DND-41 (cell line): ENCODE measurements at regions not wholly inside any gene's neighbourhood (a gene's known extent, or its start where the extent isn't known, plus 50 kb on each side); places are given as distances from the start of the nearest gene placed in this dataset.

Experiments
- EZH2 ChIP-seq: IDR thresholded peaks from 3 replicates; pipeline ENCODE4 v1.6.1; 2012; ENCODE audit warnings: borderline replicate concordance, low read depth, mild to moderate bottlenecking, moderate library complexity, low read length, inconsistent platforms; ENCODE audit not compliant: severe bottlenecking
- TF ChIP-seq, protein P1 (sequence below): IDR thresholded peaks from 2 replicates; pipeline ENCODE4 v1.5.1; 2012; ENCODE audit warnings: borderline replicate concordance, low read length, moderate library complexity, mild to moderate bottlenecking; ENCODE audit not compliant: poor library complexity, severe bottlenecking; ENCODE audit errors: extremely low read depth

DNA sequence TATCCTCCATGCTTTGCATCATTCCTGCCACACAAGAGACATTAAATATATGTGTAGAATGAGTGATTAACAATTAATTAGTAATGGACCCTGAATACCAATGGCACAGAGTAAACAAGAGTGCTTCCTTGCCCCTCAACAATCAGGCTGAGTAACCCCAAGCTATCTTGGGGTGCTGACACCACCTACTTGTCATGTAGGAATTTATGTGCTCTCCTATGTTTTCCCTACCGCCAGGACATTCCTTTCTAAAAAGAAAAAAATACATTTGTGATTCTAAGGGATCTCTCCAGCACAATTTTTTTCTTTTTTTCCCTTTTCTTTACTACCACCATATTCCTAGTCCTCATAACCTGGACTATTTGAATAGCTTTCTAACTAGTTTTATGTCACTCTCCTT, 449.1 kb downstream of the MFSD1 start:
- TF ChIP-seq, protein P1, sequence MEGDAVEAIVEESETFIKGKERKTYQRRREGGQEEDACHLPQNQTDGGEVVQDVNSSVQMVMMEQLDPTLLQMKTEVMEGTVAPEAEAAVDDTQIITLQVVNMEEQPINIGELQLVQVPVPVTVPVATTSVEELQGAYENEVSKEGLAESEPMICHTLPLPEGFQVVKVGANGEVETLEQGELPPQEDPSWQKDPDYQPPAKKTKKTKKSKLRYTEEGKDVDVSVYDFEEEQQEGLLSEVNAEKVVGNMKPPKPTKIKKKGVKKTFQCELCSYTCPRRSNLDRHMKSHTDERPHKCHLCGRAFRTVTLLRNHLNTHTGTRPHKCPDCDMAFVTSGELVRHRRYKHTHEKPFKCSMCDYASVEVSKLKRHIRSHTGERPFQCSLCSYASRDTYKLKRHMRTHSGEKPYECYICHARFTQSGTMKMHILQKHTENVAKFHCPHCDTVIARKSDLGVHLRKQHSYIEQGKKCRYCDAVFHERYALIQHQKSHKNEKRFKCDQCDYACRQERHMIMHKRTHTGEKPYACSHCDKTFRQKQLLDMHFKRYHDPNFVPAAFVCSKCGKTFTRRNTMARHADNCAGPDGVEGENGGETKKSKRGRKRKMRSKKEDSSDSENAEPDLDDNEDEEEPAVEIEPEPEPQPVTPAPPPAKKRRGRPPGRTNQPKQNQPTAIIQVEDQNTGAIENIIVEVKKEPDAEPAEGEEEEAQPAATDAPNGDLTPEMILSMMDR, result no peak
- TF ChIP-seq EZH2, result no peak
